Upper lobe of left lung (tissue), 4 donors: ENCODE measurements at regions not wholly inside any gene's neighbourhood (a gene's known extent, or its start where the extent isn't known, plus 50 kb on each side); places are given as distances from the start of the nearest gene placed in this dataset.

Experiments used
- EP300 ChIP-seq, 4 donors: sonication (generic); formaldehyde crosslinking; IDR thresholded peaks; one replicate each; pipeline ENCODE4 v1.5.1; 2017; ENCODE audit warnings: antibody characterized with exemption in 4 of 4, control low read depth in 2 of 4
- POLR2A ChIP-seq, 4 donors: fragments of 450-650 bp; IDR thresholded peaks; one replicate each; pipeline ENCODE4 v1.5.1; 2016 to 2017; ENCODE audit warnings: antibody characterized with exemption in 4 of 4, mild to moderate bottlenecking in 2 of 4
- POLR2AphosphoS5 ChIP-seq, 2 donors: sonication (generic); formaldehyde crosslinking; IDR thresholded peaks; one replicate each; pipeline ENCODE4 v1.5.1; 2017; ENCODE audit warnings: antibody characterized with exemption in 2 of 2
- TF ChIP-seq, protein P1 (sequence below), 6 experiments: fragments of 450-650 bp in 4 of 6; fragments of 200-600 bp in 2 of 6; sonication (generic) in 2 of 6; IDR thresholded peaks; one replicate each; pipeline ENCODE4 v1.5.1; 2016 to 2019; ENCODE audit warnings: antibody characterized with exemption in 6 of 6

DNA sequence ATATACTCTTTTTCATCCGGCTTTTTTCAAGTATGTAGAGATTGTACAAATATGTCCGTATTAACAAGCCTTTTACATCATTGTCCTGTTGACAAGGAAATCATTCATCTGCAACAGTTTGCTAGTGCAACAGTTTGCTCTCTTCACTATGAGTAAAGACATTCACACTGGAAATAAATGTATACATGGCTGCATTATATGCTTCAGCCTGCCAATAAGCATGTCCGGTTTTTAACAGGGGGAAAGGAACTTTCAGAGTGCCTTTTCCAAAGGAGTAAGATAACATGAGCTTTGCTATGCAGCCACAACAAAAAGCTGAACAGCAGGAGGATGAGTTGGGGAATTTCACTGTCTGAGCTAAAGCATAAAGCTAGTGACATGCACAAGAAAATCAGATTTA is 99.4 kb upstream of the ADTRP start:
- TF ChIP-seq POLR2A (IDR thresholded peaks at IDR 0.05) (no peak), EP300 (IDR thresholded peaks at IDR 0.05) (no peak), POLR2AphosphoS5 (IDR thresholded peaks at IDR 0.05) (no peak)
- TF ChIP-seq, protein P1, sequence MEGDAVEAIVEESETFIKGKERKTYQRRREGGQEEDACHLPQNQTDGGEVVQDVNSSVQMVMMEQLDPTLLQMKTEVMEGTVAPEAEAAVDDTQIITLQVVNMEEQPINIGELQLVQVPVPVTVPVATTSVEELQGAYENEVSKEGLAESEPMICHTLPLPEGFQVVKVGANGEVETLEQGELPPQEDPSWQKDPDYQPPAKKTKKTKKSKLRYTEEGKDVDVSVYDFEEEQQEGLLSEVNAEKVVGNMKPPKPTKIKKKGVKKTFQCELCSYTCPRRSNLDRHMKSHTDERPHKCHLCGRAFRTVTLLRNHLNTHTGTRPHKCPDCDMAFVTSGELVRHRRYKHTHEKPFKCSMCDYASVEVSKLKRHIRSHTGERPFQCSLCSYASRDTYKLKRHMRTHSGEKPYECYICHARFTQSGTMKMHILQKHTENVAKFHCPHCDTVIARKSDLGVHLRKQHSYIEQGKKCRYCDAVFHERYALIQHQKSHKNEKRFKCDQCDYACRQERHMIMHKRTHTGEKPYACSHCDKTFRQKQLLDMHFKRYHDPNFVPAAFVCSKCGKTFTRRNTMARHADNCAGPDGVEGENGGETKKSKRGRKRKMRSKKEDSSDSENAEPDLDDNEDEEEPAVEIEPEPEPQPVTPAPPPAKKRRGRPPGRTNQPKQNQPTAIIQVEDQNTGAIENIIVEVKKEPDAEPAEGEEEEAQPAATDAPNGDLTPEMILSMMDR (IDR thresholded peaks at IDR 0.05), result no peak
